Neural crest cell (in vitro differentiated cells): ENCODE measurements at regions not wholly inside any gene's neighbourhood (a gene's known extent, or its start where the extent isn't known, plus 50 kb on each side); places are given as distances from the start of the nearest gene placed in this dataset.
"Not testable (repeated sequence)": the region's sequence is repeated elsewhere in the genome, so short reads cannot be mapped to it uniquely, and the experiment has no call there.

Experiments
- DNase-seq: peaks from one replicate; pipeline ENCODE4 v3.0.0; 2021; ENCODE audit warnings: low read depth, mixed read lengths, low spot score
- H3K27ac Mint-ChIP-seq: one replicate; pipeline ENCODE4 v1.8.0; 2021; ENCODE audit warnings: mild to moderate bottlenecking, mixed read lengths; ENCODE audit not compliant: unreplicated experiment
- H3K27me3 Mint-ChIP-seq: 2 replicates; pipeline ENCODE4 v1.8.0; 2021; ENCODE audit warnings: low read depth, mild to moderate bottlenecking, mixed read lengths
- H3K36me3 Mint-ChIP-seq: 2 replicates; pipeline ENCODE4 v1.8.0; 2021; ENCODE audit warnings: low read depth, mild to moderate bottlenecking, mixed read lengths
- H3K4me1 Mint-ChIP-seq: 2 replicates; pipeline ENCODE4 v1.8.0; 2021; ENCODE audit warnings: mixed read lengths
- H3K4me3 Mint-ChIP-seq: one replicate; pipeline ENCODE4 v1.8.0; 2021; ENCODE audit warnings: mild to moderate bottlenecking, mixed read lengths
- H3K9me3 Mint-ChIP-seq: 2 replicates; pipeline ENCODE4 v1.8.0; 2021; ENCODE audit warnings: mixed read lengths
- CTCF ChIP-seq: fragments of 200-600 bp; sonication (generic); conservative IDR thresholded peaks from 2 replicates; pipeline ENCODE4 v1.5.0; 2021; ENCODE audit warnings: antibody characterized with exemption, mild to moderate bottlenecking

- H3K36me3 Mint-ChIP-seq, result no peaks in the 10 kb centered on the region
- peaks cover 7% of the 10 kb centered on the region for H3K4me1 Mint-ChIP-seq
- H3K27me3 Mint-ChIP-seq, result no peaks in the 10 kb centered on the region
- DNase-seq, result no peak
- H3K27ac Mint-ChIP-seq, result no peak overlapping the region
- H3K9me3 Mint-ChIP-seq, result no peaks in the 10 kb centered on the region
- TF ChIP-seq CTCF, result no peak
- no peak overlapping the region for H3K4me3 Mint-ChIP-seq
Observed at GRCh38 chr10:20535897-20536881, 360.9 kb downstream of the NEBL start.

GRCh38 chr10:20531241-20531883 is 365.7 kb downstream of the NEBL start:
- not testable (repeated sequence) for H3K9me3 Mint-ChIP-seq, H3K27ac Mint-ChIP-seq, H3K27me3 Mint-ChIP-seq, H3K4me3 Mint-ChIP-seq, H3K4me1 Mint-ChIP-seq, DNase-seq, H3K36me3 Mint-ChIP-seq

- H3K27ac Mint-ChIP-seq, result no peak overlapping the region
- no peaks in the 10 kb centered on the region for H3K36me3 Mint-ChIP-seq
- no peak for TF ChIP-seq CTCF
- no peaks in the 10 kb centered on the region for H3K4me1 Mint-ChIP-seq
- DNase-seq, result no peak
- no peak overlapping the region for H3K4me3 Mint-ChIP-seq
- no peaks in the 10 kb centered on the region for H3K27me3 Mint-ChIP-seq
- no peaks in the 10 kb centered on the region for H3K9me3 Mint-ChIP-seq
Observed at GRCh38 chr10:20521186-20521585, 375.9 kb downstream of the NEBL start.

- no peak for TF ChIP-seq CTCF
- Mint-ChIP-seq H3K36me3 (no peaks in the 10 kb centered on the region), H3K27me3 (no peaks in the 10 kb centered on the region), H3K4me1 (no peaks in the 10 kb centered on the region), H3K27ac (no peak overlapping the region), H3K4me3 (no peak overlapping the region), H3K9me3 (no peaks in the 10 kb centered on the region)
- no peak for DNase-seq
Observed at GRCh38 chr10:20515654-20516053, 381.5 kb downstream of the NEBL start.

GRCh38 chr10:20512631-20513030 is 384.5 kb downstream of the NEBL start:
- DNase-seq, result no peak
- H3K4me1 Mint-ChIP-seq, result no peaks in the 10 kb centered on the region
- peaks cover 3% of the 10 kb centered on the region for H3K9me3 Mint-ChIP-seq
- no peak overlapping the region for H3K27ac Mint-ChIP-seq
- H3K4me3 Mint-ChIP-seq, result no peak overlapping the region
- H3K27me3 Mint-ChIP-seq, result no peaks in the 10 kb centered on the region
- no peaks in the 10 kb centered on the region for H3K36me3 Mint-ChIP-seq
- no peak for TF ChIP-seq CTCF

GRCh38 chr10:20508921-20509320 is 388.2 kb downstream of the NEBL start:
- H3K4me3 Mint-ChIP-seq, result no peak overlapping the region
- H3K36me3 Mint-ChIP-seq, result no peaks in the 10 kb centered on the region
- H3K4me1 Mint-ChIP-seq, result no peaks in the 10 kb centered on the region
- no peaks in the 10 kb centered on the region for H3K27me3 Mint-ChIP-seq
- TF ChIP-seq CTCF, result no peak
- DNase-seq, result no peak
- peaks cover 3% of the 10 kb centered on the region for H3K9me3 Mint-ChIP-seq
- no peak overlapping the region for H3K27ac Mint-ChIP-seq
